Stimulated activated CD4-positive, alpha-beta T cell treated with anti-CD3 and anti-CD28 coated beads, Interleukin-4, amount 100 ng/mL, for 24 hours (primary cell): ENCODE measurements at regions not wholly inside any gene's neighbourhood (a gene's known extent, or its start where the extent isn't known, plus 50 kb on each side); places are given as distances from the start of the nearest gene placed in this dataset.

Experiments
- DNase-seq: peaks from one replicate; pipeline ENCODE4 v3.0.0-alpha.2; 2020

DNA sequence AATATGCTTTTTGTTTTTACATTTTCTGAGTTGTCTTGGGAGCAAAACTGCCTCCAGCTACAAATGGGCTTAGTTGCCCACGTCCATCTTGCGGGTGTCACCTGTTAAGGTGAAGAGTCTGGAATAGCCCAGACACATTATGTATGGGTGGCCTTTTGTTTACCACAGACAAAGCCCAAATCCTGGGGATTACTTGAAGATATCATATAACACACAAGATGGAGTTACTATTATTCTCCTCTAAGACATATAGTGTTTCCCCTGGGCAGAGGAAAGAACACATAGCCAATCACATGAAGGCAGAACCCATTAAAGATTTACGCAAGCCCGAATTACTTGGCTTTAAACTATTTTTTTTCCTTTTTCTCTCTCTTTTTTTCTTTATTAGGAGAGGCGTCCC lies 625.6 kb upstream of the FAM241A start:
- no peak for DNase-seq

DNA sequence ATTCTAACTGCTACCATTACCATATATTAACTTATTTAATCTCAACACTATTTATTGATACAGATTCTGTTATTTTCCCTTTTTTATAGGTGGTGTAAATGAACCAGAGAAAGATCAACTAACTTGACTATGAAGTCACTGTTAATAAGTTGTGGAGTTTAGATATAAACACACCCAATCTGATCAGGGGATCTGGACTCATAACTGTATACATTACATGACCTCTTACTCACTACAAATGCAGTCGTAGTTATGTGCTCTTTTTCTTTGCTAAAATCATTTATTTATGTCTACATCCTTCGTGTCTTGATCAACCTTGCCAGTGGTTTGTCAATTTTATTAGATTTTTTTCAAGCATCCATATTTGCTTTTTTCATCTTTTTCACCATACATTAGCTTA lies 614.8 kb upstream of the FAM241A start:
- DNase-seq, result no peak

DNA sequence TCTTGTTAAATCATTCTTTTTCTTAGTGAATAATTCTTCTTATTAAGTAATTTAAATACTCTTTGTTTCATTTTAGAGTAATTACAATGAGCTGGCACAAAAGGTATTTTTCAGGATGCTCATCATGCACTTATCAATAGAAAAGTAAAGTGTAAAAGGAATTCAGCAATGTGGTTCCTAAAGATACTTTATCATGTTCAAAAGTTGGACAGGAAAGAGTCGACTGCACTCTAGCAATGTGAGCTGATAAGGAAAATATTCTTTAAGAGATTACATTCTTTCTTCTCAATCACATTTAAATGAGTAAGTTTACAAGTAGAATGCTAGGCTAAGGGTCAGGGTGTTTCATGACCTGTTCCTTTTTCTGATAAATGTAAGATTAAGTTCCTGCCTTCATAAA lies 609.5 kb upstream of the FAM241A start:
- DNase-seq, result no peak

DNA sequence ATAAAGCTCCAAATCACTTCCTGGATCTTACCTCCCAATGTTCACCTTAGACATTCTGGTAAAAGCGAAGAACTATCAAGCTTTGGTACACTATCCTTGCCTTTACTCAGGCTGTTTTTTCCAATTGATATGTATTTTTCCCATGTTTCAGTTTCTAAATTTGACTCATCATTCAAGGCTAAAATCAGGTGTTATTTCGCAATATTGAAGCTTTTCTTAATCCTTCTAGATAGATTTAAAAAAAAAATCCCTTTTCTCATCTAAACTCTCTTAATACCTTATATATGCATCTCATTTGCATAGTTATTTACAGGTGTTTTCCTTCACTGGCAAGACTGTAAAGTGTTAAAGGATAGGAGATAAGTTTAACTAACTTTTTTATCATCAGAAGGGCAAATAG lies 608.1 kb upstream of the FAM241A start:
- DNase-seq, result no peak

DNA sequence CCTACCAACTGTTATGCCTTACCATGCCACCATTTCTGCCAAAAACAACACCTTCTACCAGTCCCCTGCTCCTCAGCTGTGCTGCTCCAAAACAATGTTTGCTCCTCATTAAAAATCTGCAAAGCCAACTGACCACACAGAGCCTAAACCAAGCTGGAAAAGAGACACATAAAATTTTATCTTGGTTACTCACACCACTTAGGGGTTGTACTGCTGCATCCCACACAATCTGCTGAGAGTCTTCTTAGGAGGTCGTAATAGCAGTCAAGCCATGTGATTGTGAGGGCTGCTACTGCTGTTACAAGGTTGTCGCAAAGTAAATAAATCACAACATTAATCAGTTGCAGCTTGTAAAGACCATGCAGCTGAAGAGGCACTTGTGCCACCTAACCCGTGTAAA lies 607.4 kb upstream of the FAM241A start:
- no peak for DNase-seq

DNA sequence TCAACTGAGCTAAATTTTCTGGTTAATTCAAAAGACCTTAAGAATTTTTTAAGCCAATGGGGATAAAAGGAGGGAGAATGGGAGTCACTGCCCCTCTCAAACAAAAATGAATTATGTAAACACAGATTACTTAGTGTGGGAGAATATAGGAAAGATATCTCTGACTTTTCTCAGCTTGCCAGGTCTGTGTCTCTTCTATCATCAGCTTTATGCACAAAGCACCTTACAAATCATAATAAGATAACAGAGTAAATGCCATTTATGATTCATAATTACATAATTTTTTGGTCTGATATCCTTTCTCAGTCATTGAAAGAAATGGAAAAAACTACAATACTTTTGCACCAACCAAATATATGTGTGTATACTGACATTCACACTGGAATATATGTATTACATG lies 604.6 kb upstream of the FAM241A start:
- DNase-seq, result no peak

DNA sequence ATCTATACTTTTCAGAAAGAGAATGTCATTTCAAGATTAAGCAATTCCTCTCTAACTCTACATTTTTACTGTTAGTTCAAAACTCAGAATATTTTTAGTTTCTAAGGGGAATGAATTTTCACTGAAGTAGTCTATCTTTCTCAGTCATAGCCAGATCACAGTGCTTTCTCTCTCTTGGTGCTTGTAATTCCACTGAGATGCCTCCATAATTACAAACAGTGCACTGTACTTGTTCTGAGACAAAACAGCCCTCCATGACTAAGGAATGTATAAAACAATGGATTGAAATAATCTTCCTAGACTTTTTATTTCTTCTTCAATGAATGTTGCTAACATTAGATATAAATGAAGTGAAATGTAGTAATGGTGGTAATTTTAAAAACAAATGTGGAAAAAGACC lies 603.2 kb upstream of the FAM241A start:
- no peak for DNase-seq

DNA sequence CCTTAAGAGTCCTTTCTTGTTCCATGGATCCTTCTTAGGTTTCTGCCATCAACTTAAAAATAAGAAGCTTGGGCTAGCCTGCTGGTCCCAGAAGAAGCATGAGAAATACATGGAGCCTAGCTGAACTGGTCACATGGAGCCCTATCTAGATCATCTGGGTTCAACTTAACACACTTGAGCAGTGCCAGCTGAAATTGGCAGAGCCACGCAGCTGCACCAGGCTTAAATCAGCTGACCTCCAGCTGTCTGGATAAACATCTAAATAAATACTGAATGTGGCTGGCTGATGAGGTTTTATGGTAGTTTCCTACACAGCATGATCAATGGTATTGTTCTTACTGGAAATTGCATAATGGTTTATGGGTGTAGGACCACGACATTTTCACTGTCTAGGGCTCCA lies 598.4 kb upstream of the FAM241A start:
- DNase-seq, result no peak

DNA sequence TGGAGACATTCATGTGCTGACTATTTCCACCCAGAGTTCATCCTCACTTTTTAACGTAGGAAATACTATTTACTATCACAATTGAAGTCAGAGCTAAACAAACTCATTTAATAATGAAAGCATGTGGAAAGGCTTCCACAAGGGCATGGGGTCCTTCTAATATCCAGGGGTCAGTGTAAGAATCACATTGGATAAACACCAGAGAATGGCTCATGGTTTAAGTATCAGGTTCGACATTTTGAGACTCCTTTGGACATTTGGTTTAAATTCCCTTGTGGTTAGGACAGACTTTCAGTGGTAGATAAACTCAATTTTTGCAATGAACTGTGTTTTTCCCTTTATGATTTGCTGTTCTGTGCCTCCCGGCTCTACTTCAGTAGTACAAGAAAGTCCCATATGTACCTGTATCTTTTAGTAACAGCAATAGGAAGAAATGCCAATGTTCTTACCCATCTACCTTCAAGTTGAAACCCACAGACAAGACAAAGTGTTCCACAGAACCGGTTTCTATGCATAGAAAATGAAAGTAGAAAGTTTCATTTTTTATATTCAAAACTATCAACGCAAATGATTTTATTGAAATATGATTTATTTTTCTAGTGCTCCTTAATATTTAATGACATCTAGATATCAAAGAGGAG lies 589.0 kb upstream of the FAM241A start:
- DNase-seq, result no peak

DNA sequence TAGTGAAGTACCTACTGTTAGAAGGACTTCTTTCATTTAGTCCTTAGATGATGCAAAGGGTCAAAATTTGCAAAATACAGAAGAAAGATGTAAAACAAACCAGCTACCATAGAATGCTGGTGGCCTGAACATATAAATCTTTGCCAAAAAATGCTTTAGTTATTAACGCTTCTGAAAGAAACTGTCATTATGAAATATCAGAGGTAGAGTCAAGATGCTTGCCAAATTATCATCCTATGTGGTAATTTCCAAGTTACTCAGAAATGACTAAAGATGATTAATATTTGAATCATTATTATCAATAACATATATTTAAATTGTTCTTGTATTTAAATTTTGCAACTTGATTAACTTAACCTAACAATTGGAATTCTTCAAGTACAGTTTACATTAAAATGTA lies 588.4 kb upstream of the FAM241A start:
- DNase-seq, result no peak

DNA sequence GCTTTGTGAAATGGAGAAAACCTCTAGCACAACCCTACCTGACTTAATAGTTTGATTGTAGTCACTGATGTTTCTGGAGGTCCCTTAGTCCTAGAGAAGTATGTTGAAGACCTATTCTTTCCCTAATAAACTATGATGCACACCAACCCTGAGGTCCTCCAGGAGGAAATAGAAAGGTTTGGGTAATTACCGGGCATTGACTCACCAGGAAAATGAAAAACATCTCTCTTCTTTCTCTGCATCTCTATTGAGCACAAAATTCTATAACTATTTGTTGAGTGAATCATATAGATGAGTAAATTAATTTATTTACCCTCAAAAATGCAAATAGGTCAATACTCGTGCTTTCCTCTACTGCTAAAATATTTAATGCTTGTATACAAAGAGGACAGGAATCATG lies 582.4 kb upstream of the FAM241A start:
- no peak for DNase-seq

DNA sequence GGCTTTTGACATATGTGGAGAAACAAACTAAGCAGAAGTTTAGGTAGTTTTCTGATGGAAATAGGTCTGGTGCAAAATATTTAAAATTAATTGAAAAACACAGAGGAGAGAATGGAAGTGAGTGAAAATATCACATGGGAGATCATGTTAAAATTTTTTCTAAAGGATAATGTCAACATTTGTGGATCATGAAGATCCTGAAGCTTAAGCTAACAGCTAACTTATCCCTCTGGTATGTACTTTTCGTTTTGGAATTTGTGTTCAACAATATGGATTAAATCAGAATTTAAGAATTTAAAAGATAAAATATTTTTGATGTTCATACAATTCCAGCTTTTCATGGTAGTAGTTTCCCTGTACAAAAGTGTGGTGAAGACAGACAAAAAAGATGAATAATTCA lies 572.8 kb upstream of the FAM241A start:
- DNase-seq, result no peak

DNA sequence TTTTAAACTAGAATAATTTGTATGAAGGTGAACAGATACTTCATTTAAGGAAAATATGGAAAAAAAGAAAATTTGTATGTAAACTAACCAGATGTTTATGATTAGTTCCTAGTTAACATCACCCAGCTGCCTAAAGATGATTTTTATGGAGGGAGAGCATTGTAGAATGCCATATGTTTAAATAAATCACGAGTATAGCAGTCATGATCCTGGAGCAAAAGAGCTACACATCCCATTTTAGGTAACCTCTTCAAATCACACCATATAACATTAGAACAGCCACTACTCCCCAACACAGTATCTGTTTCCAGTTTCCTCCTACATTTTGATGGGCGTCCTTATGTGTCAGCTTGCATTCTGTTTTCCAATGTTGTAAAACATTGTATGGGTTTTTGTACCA lies 571.9 kb upstream of the FAM241A start:
- DNase-seq, result no peak

DNA sequence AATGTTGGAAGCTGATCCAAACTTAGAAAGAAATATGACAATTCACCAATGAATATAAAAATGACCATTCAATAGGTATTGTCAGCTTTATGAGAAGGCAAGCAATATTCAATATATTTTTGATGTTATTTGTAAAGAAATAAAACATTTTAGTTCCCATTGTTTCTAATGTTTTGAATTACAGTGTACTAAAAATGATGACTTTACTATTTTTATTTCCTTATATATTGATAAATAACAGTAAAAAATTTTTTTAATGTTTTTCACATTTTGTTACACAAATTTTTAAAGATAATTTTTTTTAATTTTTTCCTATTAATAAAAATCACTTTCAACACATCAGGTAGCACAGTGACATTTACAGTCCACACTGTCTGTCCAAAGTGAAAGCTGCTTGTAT lies 565.5 kb upstream of the FAM241A start:
- no peak for DNase-seq

DNA sequence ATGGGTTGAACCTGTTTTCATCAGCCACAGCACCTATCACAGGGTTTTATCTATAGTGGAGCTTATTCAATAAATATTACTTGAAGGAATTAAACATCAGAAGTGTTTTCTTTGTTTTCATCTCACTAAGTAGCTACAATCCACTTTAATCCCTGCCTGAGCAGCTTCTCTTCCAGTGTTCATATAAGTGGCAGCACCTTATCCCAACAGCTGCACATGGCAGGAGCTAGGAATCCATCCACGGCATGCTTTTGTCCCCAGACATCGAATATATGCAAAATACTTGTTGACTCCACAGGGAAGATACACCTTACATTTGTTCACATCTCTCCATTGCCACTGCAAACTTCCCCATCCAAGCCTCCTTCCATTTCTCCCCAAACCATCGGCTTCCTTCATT lies 549.8 kb upstream of the FAM241A start:
- no peak for DNase-seq

DNA sequence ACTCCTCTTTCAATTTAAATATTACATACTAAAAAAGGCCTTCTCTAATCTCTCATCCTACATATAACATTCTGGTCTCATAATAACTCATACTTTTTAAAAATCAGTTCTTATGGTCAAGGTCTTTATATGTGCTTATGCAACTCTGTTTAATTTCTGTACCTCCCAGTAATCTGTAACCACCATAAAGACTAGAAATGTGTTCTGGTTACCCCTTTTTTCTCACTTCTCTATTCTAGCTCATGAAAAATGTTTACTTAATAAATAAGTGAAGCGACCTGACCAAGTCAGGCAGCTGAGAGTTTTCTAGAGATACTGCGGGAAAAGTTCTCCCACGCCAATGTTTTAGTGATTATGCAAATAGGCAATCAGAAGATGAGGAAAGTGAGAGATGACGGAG lies 548.8 kb upstream of the FAM241A start:
- DNase-seq, result no peak

DNA sequence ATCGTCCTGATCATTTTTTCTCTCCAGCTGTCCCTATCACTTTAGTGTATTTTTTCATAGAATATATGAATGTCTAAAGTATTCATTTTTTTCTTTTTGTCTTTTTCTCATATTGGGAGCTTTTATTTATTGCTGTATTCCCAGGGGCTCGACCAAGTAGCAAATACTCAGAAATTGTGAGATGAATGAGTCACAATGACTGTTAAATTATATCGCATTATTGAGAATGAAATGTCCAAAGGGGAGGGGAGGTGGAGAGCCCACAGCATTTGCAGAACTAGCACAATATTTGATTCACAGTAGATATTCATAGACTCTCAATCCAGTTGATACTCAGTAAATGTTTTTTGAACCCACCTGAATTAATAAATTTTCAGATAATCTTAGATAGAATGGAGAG lies 543.6 kb upstream of the FAM241A start:
- no peak for DNase-seq

DNA sequence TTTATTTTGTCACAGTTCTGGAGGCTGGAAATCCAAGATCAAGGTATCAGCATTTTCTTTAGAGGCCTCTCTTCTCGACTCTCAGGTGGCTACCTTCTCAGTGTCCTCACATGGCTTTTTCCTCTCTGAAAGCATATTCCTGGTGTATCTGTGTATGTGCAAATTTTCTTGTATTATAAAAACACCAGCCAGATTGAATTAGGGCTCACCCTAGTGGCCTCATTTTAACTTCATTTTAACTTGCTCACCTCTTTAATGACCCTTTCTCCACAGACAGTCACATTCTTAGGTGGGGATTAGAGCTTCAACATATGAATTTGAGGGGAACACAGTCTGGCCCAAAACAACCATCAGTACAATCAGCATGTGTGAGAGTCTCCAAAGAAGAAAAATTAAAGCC lies 542.4 kb upstream of the FAM241A start:
- DNase-seq, result no peak

DNA sequence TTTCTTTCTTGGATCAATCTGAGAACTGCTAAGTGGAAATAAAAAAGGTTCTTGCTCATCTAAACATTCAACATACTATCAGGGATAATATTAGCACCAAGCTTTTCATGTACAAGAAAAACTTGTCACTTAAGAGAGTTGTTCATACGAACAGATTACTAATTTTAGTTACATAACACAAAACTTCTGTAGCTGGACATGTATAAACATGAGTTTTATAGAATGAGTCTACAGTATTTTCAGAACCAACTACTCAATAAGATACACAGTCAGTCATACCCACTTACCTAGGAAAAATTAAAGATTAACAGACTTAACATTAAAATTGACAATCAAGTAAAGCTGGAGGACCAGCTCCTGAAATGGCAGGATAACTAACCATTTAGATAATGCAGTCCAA lies 540.1 kb upstream of the FAM241A start:
- no peak for DNase-seq

DNA sequence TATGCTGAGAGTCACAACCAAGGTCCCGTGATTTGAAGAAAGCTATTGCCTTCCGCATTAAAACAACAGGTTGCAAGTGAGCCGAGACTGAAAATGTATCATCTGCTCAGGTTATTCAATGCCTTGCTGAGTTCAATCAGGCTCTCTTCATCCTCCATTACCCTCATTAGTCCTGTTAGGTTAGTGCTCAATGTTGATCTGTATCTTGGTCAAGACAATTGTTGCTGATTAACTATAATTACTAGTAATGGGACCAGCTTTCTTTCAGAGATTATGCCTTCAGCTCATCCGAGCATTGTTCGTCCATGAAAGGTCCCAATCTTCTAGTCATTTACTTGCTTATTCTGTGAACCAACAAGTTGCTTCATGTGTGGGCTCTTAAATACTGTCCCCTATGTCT lies 534.6 kb upstream of the FAM241A start:
- no peak for DNase-seq

DNA sequence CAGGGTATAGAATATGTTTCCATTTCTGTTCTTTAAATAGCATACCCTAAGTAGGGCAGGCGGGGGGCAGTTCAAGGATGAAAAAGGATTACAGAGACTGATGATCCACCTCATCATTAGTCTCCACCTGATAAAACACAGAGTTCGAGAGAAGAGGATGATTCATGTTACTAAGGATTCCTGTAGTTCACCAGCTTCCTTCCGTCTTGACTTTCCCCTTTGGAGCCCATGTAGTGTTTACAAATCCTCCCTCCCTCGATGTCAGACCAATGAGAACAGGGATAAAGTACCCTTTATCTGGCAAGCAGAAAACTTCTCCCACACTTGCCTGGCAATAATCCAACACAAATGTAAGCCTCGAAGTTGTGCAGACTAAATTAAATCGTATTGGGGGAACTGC lies 526.3 kb upstream of the FAM241A start:
- DNase-seq, result no peak

DNA sequence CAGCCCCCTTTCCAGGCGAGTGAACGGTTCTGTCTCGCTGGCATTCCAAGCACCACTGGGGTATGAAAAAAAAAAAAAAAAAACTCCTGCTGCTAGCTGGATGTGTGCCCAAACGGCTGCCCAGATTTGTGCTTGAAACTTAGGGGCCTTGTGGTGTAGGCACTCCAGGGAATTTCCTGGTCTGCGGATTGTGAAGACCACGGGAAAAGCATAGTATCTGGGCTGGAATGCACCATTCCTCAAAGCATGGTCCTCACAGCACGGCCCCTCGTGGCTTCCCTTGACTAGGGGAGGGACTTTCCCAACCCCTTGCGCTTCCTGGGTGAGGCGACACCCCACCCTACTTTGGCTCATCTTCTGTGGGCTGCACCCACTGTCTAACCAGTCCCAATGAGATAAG lies 516.8 kb upstream of the FAM241A start:
- no peak for DNase-seq

DNA sequence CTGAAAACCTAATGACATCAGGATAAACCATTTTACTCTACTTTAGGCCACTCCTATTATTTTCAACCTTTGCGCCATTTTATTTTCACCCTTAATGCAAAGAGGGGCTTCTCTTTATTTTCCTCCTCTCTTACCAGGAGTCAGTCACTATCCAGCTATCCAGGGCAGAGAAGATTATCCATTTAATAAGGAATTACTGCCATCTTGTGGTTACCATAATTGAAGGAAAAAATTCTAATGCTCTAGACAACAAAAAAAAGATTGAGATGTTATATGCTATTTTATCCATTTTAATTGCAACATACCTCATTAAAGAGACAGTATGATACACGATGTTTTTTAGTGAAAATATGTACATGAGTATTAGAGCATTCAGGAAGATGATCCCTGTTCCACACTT lies 514.5 kb upstream of the FAM241A start:
- DNase-seq, result no peak

DNA sequence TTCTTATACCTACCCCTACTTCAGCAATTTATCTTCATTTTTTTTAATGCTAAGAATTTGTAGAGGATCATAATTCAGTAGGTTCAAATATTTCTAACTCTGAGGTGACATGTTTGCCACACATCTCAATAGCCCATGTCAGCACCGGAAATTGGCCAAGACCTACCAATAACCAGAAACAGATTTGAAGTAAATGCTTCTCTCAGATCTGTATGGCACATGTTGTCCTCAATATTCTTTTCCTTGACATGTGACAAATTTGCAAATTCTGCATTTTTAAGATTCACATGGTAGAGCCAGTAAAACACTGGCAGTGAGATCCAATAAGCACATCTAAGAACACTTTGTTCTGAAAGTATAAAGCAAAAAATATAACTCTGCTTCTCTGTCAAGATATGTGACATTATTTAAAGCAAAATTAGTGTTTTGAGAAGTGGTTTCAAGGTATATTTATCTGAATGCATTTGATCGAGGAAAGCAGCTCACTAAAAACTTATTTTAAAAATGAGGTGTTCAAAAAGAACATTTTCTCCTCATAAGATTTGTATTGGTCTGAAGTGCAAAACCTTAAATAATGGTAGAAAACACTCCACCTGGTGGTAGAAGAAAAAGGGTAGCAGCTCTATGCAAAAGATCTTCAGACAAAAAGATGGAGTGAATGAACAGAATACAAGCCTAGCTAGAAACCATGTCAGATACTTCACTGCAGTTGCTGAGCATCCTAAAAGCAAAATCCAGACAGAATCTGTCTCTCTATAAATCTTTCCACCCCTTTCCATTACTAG lies 513.8 kb upstream of the FAM241A start:
- no peak for DNase-seq

DNA sequence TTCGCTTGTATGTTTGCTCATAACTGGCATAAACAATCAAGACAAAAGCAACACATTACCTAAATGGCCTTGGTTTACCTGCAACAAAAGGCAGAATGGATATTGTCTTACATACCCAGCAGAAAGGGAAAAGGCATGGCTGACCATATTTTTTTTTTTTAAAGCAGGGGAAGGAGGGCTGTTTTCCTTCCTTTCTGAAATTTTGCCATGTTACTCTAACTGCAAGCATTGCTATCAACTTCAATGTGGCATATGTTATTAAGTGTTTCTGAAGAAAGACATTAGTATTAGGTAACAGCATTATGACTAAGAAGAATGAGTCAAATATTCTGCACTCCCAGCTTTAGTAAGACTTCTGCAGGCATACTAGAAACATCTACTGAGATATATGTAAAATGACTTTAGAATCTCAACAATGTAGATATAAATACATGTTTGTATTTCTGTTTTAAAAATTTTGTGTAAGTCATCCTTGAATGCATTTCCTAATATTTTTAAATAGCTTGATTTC lies 512.6 kb upstream of the FAM241A start:
- DNase-seq, result no peak
